SK-N-MC (cell line): ENCODE measurements at regions not wholly inside any gene's neighbourhood (a gene's known extent, or its start where the extent isn't known, plus 50 kb on each side); places are given as distances from the start of the nearest gene placed in this dataset.
A peak's percentile ranks its signal among the peaks of the same experiment; 100 is the strongest.
"Not testable (repeated sequence)": the region's sequence is repeated elsewhere in the genome, so short reads cannot be mapped to it uniquely, and the experiment has no call there.

ENCODE experiments used
- DNase-seq: peaks from one replicate; pipeline ENCODE4 v3.0.0-alpha.2; 2011; ENCODE audit warnings: low read depth, low spot score
- H3K27ac ChIP-seq: fragments of 200-600 bp; sonication (generic); 2 replicates; pipeline ENCODE4 v1.5.1; 2016; ENCODE audit warnings: mixed run types
- H3K36me3 ChIP-seq: fragments of 200-600 bp; sonication (generic); 2 replicates; pipeline ENCODE4 v1.6.1; 2017; ENCODE audit warnings: antibody characterized with exemption, low read length, mixed read lengths; ENCODE audit not compliant: insufficient read depth
- H3K4me3 ChIP-seq: fragments of 200-600 bp; sonication (generic); 2 replicates; pipeline ENCODE4 v1.5.1; 2016
- H3K9ac ChIP-seq: fragments of 200-600 bp; sonication (generic); 2 replicates; pipeline ENCODE4 v1.8.0; 2017; ENCODE audit warnings: mixed run types, mixed read lengths; ENCODE audit not compliant: insufficient read length
- H3K9me3 ChIP-seq: fragments of 200-600 bp; sonication (generic); 2 replicates; pipeline ENCODE4 v1.6.1; 2017; ENCODE audit warnings: low read depth, mild to moderate bottlenecking, antibody characterized with exemption, low read length, moderate library complexity, mixed read lengths
- EZH2 ChIP-seq: fragments of 200-600 bp; sonication (generic); IDR thresholded peaks from one replicate; pipeline ENCODE4 v1.6.1; 2017; ENCODE audit warnings: antibody characterized with exemption
- FOXP2 ChIP-seq: optimal IDR thresholded peaks from 2 replicates; pipeline ENCODE3; 2011; ENCODE audit warnings: mild to moderate bottlenecking, moderate library complexity; ENCODE audit not compliant: insufficient read depth; ENCODE audit errors: extremely low read length, control extremely low read depth
- POLR2AphosphoS5 ChIP-seq: IDR thresholded peaks from 2 replicates; pipeline ENCODE4 v1.6.1; 2012; ENCODE audit warnings: mild to moderate bottlenecking, low read depth, low read length, borderline replicate concordance

DNA sequence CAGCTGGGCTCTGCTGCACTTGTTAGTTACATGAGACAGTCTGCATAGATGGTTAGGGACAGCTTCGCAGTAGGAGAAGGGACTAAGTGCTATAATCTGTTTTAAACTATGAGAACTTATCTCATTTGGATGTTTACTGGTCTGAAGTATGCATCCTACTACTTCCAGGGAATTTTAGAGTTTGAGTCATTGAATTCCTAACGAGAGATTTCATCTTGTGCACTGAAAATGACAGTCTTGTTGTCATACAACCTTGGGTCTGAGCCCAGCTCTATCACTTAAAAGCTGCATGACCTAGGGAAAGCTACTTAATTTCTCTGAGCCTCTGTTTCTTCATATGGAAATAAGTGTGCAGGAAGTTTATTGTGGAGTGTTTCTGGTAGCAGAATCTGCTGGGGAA lies 78.4 kb downstream of the TRIM43 start:
- DNase-seq: no peak
- Histone ChIP-seq H3K4me3 (no peak overlapping the region), H3K27ac (no peak overlapping the region), H3K9ac (no peak overlapping the region), H3K36me3 (no peaks in the 10 kb centered on the region), H3K9me3 (no peaks in the 10 kb centered on the region)
- no peak for TF ChIP-seq FOXP2
- no peak for TF ChIP-seq POLR2AphosphoS5
- TF ChIP-seq EZH2: no peak

DNA sequence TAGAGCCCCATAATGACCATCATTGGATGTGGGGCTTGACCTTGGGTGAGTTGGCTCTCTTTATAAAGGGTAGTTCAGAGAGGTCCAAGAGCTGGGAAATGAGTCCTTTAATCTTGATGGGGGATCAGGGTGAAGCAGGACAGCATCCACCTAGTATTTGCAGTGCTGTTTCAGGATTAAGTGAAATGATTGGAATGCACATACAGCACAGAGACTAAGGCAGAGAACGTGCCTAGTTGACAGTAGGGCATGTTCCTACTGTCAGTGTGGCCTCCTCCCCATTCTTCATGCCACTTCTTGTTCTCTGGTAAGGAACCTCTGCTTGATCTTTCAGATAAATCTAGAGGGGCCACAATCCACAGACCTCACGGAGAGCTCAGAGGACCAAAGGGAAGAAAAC lies 78.9 kb downstream of the TRIM43 start:
- H3K27ac ChIP-seq: no peak overlapping the region
- no peaks in the 10 kb centered on the region for H3K36me3 ChIP-seq
- H3K9me3 ChIP-seq: no peaks in the 10 kb centered on the region
- no peak for DNase-seq
- TF ChIP-seq FOXP2: no peak
- TF ChIP-seq POLR2AphosphoS5: no peak
- no peak for TF ChIP-seq EZH2
- no peak overlapping the region for H3K4me3 ChIP-seq
- no peak overlapping the region for H3K9ac ChIP-seq

DNA sequence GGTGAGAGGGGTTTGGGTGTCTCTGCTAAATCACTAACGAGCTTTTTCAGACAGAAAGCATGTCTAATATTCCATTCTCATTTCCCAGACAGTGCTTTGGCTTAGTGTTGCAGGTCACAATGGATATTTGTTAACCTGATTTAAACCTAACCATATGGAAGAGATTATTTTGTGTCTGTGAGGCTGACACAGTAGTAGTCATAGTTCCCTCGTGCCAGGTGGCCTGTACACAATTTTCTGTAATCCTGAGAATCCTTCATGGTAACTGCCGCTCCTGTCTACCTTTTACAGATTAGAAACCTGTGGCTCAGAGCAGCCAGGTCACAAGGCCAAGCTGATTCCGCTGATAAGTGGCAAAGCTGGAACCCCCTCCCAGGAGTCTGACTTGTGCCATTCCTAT lies 79.4 kb downstream of the TRIM43 start:
- not testable (repeated sequence) for H3K36me3 ChIP-seq, H3K9me3 ChIP-seq, DNase-seq, H3K4me3 ChIP-seq, H3K9ac ChIP-seq, H3K27ac ChIP-seq

DNA sequence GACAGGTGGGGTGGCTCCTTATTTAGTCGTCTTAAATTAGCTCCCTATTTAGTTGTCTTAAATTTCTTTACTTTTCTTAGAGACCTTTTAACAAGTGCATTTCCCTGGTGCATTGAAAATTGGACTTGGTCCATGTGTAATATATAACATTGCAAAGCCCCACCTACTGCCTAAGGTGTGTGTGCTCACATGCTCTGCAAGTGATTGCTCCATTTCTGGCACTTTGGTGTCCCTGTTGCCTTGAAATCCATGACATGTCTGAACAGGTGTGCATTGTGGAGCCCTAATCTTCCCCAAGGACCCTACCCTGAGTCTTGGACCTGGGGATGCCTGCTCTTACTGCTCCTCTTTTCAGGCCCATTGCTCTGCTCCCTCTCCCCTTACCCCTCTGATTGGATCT lies 80.2 kb downstream of the TRIM43 start:
- DNase-seq, H3K9me3 ChIP-seq, H3K27ac ChIP-seq, H3K36me3 ChIP-seq, H3K9ac ChIP-seq, H3K4me3 ChIP-seq: not testable (repeated sequence)

DNA sequence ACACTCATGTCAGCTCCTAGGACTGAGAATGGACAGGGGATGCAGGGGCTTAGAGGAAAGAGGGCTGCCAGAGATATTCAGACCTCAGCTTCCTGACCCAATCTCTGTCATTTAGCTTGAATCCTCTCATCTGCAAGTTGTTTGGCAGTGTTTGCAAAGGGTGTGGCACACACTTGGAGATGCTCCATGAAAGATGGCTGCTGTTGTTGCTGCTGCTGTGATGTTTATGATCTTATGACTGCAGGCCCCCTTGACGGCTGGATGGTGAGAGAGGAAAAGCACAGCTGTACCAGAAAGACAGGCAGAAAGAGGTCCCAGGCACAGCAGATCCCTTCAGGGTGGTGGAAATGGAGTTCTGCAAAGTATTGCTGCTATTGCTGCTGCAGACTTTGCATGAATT lies 80.7 kb downstream of the TRIM43 start:
- not testable (repeated sequence) for H3K9ac ChIP-seq, H3K27ac ChIP-seq, H3K36me3 ChIP-seq, DNase-seq, H3K4me3 ChIP-seq, H3K9me3 ChIP-seq

DNA sequence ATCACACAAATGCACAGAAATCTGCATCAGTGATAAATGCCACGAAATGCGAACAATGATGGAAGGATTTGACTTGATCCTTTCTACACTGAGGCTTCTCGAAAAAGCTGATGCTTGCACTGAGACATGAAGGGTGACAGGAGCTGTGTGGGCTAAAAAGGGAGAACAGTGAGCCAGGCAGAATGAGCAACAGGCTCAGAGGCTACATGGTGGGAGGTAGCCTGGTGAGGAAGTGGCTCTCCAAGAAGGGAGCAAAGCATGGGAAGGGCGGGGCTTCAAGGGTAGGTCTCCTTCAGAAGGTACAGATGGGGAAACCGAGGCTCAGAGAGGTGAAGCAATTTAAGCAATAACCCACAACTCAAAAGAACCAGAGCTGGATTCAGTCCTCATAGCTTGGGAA lies 82.4 kb downstream of the TRIM43 start:
- no peak overlapping the region for H3K4me3 ChIP-seq
- H3K36me3 ChIP-seq: no peaks in the 10 kb centered on the region
- no peak overlapping the region for H3K9ac ChIP-seq
- DNase-seq: no peak
- H3K9me3 ChIP-seq: no peaks in the 10 kb centered on the region
- no peak overlapping the region for H3K27ac ChIP-seq
- no peak for TF ChIP-seq POLR2AphosphoS5
- no peak for TF ChIP-seq FOXP2
- TF ChIP-seq EZH2: no peak

DNA sequence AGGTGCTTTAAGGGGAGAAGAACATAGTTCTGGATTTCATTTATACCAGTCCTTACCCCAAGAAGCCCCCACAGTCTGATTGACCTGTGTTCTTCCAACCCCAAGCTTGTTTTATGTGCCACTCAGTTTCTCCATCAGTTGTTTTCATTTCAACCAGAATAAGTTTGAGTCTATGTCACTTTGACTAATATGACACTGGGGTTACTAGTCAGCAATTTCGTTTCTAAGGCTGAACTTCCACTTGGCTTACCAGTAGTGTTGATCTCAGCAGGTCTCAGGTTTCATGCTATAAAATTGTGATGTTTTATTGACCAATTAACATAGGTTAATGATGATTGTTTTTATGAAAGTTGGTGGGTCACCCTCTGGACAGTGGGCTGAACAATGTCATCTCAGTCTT lies 84.8 kb downstream of the TRIM43 start:
- not testable (repeated sequence) for H3K36me3 ChIP-seq, H3K9me3 ChIP-seq, H3K4me3 ChIP-seq, DNase-seq, H3K9ac ChIP-seq, H3K27ac ChIP-seq

DNA sequence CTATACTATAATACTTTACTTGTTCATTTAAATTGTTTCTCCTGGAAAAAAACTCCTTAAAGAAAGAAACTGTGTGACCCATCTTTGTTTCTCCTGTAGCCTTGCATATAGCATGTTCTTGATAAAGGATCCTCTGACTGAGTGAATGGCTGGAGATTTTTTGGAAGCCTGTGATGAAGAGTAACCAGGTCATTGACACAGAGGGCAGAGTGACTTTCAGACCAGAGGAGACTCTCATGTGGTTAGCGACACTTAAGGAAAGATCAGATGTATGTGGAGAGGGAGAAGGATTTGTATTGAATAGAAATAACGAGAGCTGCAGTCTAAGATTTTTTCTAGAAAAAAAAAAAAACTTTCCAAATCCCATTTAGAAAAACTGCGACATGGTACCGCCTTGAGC lies 85.5 kb downstream of the TRIM43 start:
- Histone ChIP-seq H3K4me3 (no peak overlapping the region), H3K36me3 (no peaks in the 10 kb centered on the region), H3K27ac (no peak overlapping the region), H3K9ac (no peak overlapping the region), H3K9me3 (no peaks in the 10 kb centered on the region)
- TF ChIP-seq FOXP2 (no peak), EZH2 (no peak), POLR2AphosphoS5 (no peak)
- DNase-seq: no peak

DNA sequence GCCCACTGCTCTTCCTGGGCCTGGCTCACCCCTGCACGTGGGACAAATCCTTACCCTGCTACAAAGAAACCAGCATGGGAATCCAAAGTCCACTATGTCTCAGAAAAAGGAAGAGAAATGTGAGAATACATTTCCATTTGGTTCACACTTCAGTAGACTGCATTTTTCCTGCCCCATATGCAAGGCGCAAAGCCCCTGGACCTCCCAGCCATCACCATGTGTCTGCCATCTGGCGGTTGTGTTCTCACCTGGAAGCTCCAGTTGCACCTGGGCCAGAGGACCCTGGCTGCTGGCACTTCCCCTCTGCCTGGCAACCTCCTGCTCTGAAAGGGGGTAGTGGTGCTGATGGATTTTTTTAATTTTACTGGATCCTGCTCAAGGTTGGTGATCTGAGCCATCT lies 86.0 kb downstream of the TRIM43 start:
- H3K27ac ChIP-seq, H3K9ac ChIP-seq, DNase-seq, H3K36me3 ChIP-seq, H3K9me3 ChIP-seq, H3K4me3 ChIP-seq: not testable (repeated sequence)

DNA sequence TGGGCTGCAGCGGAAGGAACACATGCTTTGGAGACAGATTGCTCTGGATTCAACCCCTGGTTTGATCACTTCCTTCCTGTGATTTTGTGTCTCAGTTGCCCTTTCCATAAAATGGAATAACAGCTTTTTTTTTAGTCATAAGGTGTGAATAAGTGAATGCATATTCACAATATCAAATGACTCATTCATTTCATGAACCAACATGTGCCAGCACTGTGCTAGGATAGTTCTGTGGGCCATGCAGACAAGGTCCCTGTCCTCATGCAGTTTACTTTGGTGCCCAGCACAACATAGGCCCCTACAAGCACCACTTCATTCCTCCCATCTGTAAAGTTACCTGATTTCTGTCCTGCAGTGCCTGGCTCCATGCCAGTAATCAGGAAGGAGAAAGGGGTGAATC lies 89.4 kb downstream of the TRIM43 start:
- not testable (repeated sequence) for DNase-seq, H3K9ac ChIP-seq, H3K36me3 ChIP-seq, H3K27ac ChIP-seq, H3K4me3 ChIP-seq, H3K9me3 ChIP-seq

DNA sequence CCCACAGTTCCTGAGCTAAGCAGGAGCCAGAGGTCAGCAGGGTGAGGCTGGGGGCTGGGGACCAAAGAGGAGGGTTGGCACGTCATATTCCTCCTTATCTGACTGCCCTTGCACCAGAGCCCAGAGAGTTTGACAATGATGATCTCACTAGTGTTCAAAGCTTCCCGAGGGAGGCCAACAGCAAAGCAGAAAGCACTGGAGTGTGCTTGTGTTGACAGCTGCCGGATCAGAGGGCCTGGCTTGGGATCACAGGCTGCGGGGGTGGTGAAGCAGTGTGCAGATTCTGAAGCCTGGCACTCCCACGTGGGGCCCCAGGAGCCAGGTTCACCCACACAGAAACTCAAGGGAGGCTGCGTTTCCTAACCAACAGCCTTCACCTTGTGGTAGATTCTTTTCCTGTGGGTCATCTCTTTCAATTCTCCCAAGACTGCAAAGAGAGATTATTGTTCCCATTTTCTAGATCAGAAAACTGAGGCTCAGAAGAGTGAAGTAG lies 89.8 kb downstream of the TRIM43 start:
- not testable (repeated sequence) for H3K9ac ChIP-seq, H3K4me3 ChIP-seq, DNase-seq, H3K36me3 ChIP-seq, H3K27ac ChIP-seq, H3K9me3 ChIP-seq

DNA sequence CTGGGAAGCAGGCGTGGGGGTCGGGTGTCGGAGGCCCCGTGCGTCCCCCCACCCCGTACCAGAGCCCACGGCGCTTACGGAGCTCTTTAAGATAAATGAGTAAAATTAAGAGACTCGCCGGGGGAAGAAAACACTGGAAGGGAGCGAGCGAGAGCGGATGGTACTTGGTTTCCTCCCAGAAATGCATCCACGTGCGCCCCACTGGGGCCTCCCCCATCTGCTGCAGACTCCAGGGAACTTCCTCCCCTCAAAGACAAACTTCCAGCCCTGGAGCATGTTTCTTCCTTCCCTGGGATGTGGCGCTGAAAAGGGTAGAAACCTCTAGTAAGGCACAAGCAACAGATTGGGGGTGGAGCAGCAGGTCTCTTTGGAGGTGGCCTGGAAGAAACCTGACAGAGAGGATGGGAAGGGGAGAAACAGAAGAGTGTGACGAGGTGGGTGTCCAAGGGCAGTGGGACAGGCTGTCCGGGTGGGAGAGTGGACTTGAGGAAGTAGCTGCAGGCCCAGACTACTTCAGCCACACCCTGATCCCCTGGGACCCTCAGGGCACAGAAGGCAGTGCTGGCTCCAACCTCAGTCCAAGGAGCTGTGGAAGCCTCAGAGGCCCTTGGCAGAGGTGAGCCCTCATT lies 91.2 kb downstream of the TRIM43 start:
- H3K27ac ChIP-seq, H3K36me3 ChIP-seq, H3K9me3 ChIP-seq, DNase-seq, H3K9ac ChIP-seq: not testable (repeated sequence)
- peak overlapping the region; percentile 76 for H3K4me3 ChIP-seq
